ENCODE measurements at regions not wholly inside any gene's neighbourhood (a gene's known extent, or its start where the extent isn't known, plus 50 kb on each side); places are given as distances from the start of the nearest gene placed in this dataset.

DNA sequence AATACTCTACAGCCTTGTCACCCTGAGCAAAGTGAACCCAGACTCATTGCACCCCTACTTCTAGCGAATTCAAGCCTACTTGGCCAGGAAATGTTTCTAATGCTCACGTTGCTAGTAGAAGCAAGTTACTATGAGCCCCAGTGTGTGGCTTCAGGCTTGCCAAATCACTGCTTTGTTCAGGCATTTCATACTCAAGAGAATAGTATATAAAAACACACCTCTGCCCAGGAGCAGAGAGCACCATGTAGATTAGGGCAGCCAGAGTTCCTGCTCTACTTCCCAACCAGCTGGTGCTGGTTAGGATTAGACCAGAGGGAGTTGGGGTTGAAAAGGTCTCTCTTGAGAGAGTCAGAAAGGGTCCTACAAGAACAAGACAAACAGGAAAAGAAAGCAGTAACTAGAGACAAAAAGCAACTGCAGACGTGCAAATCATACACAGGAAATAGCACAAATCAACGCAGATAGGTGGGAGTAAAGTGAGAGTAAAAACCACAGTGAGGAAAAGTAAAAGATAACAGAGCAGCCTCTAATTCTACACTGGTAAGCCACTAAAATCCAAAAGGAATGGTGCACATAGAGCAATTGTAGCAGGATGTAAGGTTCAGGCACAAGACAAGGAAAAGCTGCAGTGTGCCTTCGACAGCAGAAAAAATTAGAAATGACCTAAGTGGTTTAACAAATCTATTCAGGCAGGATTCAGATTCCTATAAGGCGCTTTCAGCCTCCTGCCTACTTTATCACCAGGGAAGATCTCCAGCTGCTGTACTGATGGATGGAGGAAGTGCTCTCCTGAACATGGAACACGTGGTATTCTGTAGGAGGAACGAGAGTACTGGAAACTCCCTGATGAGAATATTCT is 49.6 kb upstream of the KIF2A start:
- no peak overlapping the region for H3K18ac ChIP-seq (ENCODE audit: extremely low read depth, low read length)
- ChIA-PET CTCF (ENCODE audit: partially characterized antibody) (no interaction called here), POLR2A (ENCODE audit: partially characterized antibody) (no interaction called here)
- H2AK5ac ChIP-seq (ENCODE audit: low read depth, low read length): no peak overlapping the region
- TF ChIP-seq CREB1 (IDR thresholded peaks at IDR 0.05) (no peak), NANOG (IDR thresholded peaks at IDR 0.05; ENCODE audit: insufficient read depth, low read depth, low read length, poor library complexity, severe bottlenecking) (no peak), MAFK (IDR thresholded peaks at IDR 0.05; ENCODE audit: low read depth, low read length) (no peak), GABPA (IDR thresholded peaks at IDR 0.05; ENCODE audit: borderline replicate concordance, insufficient read depth, low read length) (no peak), JUN (IDR thresholded peaks at IDR 0.05; ENCODE audit: low read depth, low read length) (no peak), KDM5A (IDR thresholded peaks at IDR 0.05; ENCODE audit: low read length) (no peak), BACH1 (IDR thresholded peaks at IDR 0.05; ENCODE audit: low read length) (no peak), SP2 (IDR thresholded peaks at IDR 0.05; ENCODE audit: low read length) (no peak), SIRT6 (IDR thresholded peaks at IDR 0.05; ENCODE audit: low read length) (no peak), SP4 (IDR thresholded peaks at IDR 0.05; ENCODE audit: low read length) (no peak)
- H2BK12ac ChIP-seq (ENCODE audit: low read depth, low read length): no peak overlapping the region
- H3K14ac ChIP-seq (ENCODE audit: insufficient read length): no peak overlapping the region
- no peak overlapping the region for H3K56ac ChIP-seq (replicated peaks; ENCODE audit: insufficient read length, low read depth, low read length)
- no peak overlapping the region for H2BK120ac ChIP-seq (replicated peaks; ENCODE audit: low read depth, low read length)
- peak overlapping the region; percentile 48; the same call in 1 of the 2 replicates for H2AFZ ChIP-seq (ENCODE audit: low read length)
- H3K27me3 ChIP-seq (replicated peaks in 1 of 4; ENCODE audit: control insufficient read depth in 3 of 4, extremely low read depth in 1 of 4, insufficient read depth in 3 of 4, low read length in 3 of 4): no peaks in the 10 kb centered on the region
- no peak overlapping the region for H2BK15ac ChIP-seq (ENCODE audit: low read length)
- no peak overlapping the region; a peak in 1 of 7 replicates for H3K9ac ChIP-seq (replicated peaks in 1 of 4; ENCODE audit: extremely low read depth in 1 of 4, low read depth in 3 of 4, low read length in 3 of 4)
- no peaks in the 10 kb centered on the region for H4K20me1 ChIP-seq (replicated peaks in 1 of 2; ENCODE audit: control insufficient read depth in 1 of 2, insufficient read depth in 2 of 2, low read length in 2 of 2)
- H3K36me3 ChIP-seq (ENCODE audit: control insufficient read depth in 2 of 4, insufficient read depth in 4 of 4, low read length in 3 of 4): no peaks in the 10 kb centered on the region
- no peak overlapping the region for H3K4ac ChIP-seq (replicated peaks; ENCODE audit: insufficient read length, low read depth, low read length)
- H3K4me3 ChIP-seq (ENCODE audit: extremely low read depth in 1 of 4, insufficient read depth in 2 of 4, low read depth in 3 of 4, low read length in 4 of 4): no peak overlapping the region
- no peak overlapping the region for H4K5ac ChIP-seq (ENCODE audit: insufficient read length, low read depth, low read length)
- no peaks in the 10 kb centered on the region for H3K79me2 ChIP-seq (ENCODE audit: control insufficient read depth in 1 of 2, insufficient read depth in 2 of 2, low read length in 2 of 2)
- FAIRE-seq (no peak), DNase-seq (ENCODE audit: low read depth in 1 of 2, low spot score in 2 of 2) (no peak)
- no peaks in the 10 kb centered on the region for H3K79me1 ChIP-seq (ENCODE audit: low read depth, low read length)
- 70% methylated on average over 8 of the region's 8 CpGs; no CpG with 5 or more reads in 1 of the 2 experiments for WGBS, 2 experiments (ENCODE audit: extremely low coverage in 1 of 2, insufficient coverage in 1 of 2, insufficient read length in 1 of 2, insufficient replicate concordance in 2 of 2, low coverage in 1 of 2, low lambda C conversion rate in 2 of 2, missing lambda C conversion rate in 1 of 2)
- H4K91ac ChIP-seq (replicated peaks; ENCODE audit: insufficient read length, low read length): no peak overlapping the region
- H3K4me1 ChIP-seq (replicated peaks in 1 of 4; ENCODE audit: control insufficient read depth in 3 of 4, insufficient read depth in 4 of 4, low read length in 3 of 4): no peaks in the 10 kb centered on the region
- H3K23me2 ChIP-seq (ENCODE audit: low read depth, low read length): no peaks in the 10 kb centered on the region
- H2BK20ac ChIP-seq (ENCODE audit: low read length): no peak overlapping the region
- no peak overlapping the region for H3K23ac ChIP-seq (ENCODE audit: insufficient read length)
- H2BK5ac ChIP-seq (ENCODE audit: low read depth, low read length): no peak overlapping the region
- H3K9me3 ChIP-seq (ENCODE audit: insufficient read depth in 2 of 2, low read depth in 1 of 2, low read length in 1 of 2): no peaks in the 10 kb centered on the region
- H3K4me2 ChIP-seq (ENCODE audit: insufficient read depth in 1 of 2, low read depth in 2 of 2, low read length in 2 of 2): no peak overlapping the region
- H4K8ac ChIP-seq (ENCODE audit: extremely low read depth, insufficient read depth, low read length): no peak overlapping the region
- H3K27ac ChIP-seq (ENCODE audit: low read depth, low read length): no peak overlapping the region
